C4-2B (cell line): ENCODE measurements at regions not wholly inside any gene's neighbourhood (a gene's known extent, or its start where the extent isn't known, plus 50 kb on each side); places are given as distances from the start of the nearest gene placed in this dataset.
"Not testable (repeated sequence)": the region's sequence is repeated elsewhere in the genome, so short reads cannot be mapped to it uniquely, and the experiment has no call there.

Experiments used
- H3K27ac ChIP-seq: fragments of 450-650 bp; 2 replicates; pipeline ENCODE4 v1.5.1; 2017
- CTCF ChIP-seq: fragments of 450-650 bp; conservative IDR thresholded peaks from 2 replicates; pipeline ENCODE4 v1.5.1; 2017; ENCODE audit warnings: mild to moderate bottlenecking
- ZFX ChIP-seq: fragments of 450-650 bp; IDR thresholded peaks from 2 replicates; pipeline ENCODE4 v1.6.1; 2017

GRCh38 chr11:42412590-42412989, 899.2 kb upstream of the API5 start:
- H3K27ac ChIP-seq, result no peak overlapping the region
- TF ChIP-seq ZFX (no peak), CTCF (no peak)

GRCh38 chr11:42417691-42418090, 894.1 kb upstream of the API5 start:
- no peak for TF ChIP-seq CTCF
- no peak for TF ChIP-seq ZFX
- H3K27ac ChIP-seq, result no peak overlapping the region

- no peak overlapping the region for H3K27ac ChIP-seq
- no peak for TF ChIP-seq CTCF
- TF ChIP-seq ZFX, result no peak
These were observed 889.7 kb upstream of the API5 start for GRCh38 chr11:42422090-42422489.

GRCh38 chr11:42434911-42435310, 876.9 kb upstream of the API5 start:
- not testable (repeated sequence) for H3K27ac ChIP-seq

- TF ChIP-seq CTCF (no peak), ZFX (no peak)
- no peak overlapping the region for H3K27ac ChIP-seq
These were observed 867.4 kb upstream of the API5 start for GRCh38 chr11:42444406-42444805.

GRCh38 chr11:42462558-42463310, 849.1 kb upstream of the API5 start:
- TF ChIP-seq ZFX (no peak), CTCF (no peak)
- no peak overlapping the region for H3K27ac ChIP-seq

GRCh38 chr11:42465623-42466022, 846.2 kb upstream of the API5 start:
- no peak for TF ChIP-seq CTCF
- no peak for TF ChIP-seq ZFX
- no peak overlapping the region for H3K27ac ChIP-seq

- H3K27ac ChIP-seq, result no peak overlapping the region
- TF ChIP-seq ZFX (no peak), CTCF (no peak)
These were observed 838.7 kb upstream of the API5 start for GRCh38 chr11:42473106-42473505.
